PC-3 (cell line): ENCODE measurements at regions not wholly inside any gene's neighbourhood (a gene's known extent, or its start where the extent isn't known, plus 50 kb on each side); places are given as distances from the start of the nearest gene placed in this dataset.

Experiments used
- CTCF ChIP-seq: fragments of 300-600 bp; sonication (generic); conservative IDR thresholded peaks from 2 replicates; pipeline ENCODE4 v1.5.1; 2017; ENCODE audit warnings: antibody characterized with exemption, low read depth, mild to moderate bottlenecking, low read length
- EZH2 ChIP-seq: fragments of 300-600 bp; sonication (generic); IDR thresholded peaks from one replicate; pipeline ENCODE4 v1.6.1; 2017; ENCODE audit warnings: antibody characterized with exemption, mild to moderate bottlenecking, low read length; ENCODE audit not compliant: unreplicated experiment

GRCh38 chrX:21166272-21166982 is 207.8 kb upstream of the CNKSR2 start:
- no peak for TF ChIP-seq CTCF
- TF ChIP-seq EZH2: no peak
